Tibial artery (tissue), 4 donors: ENCODE measurements at regions not wholly inside any gene's neighbourhood (a gene's known extent, or its start where the extent isn't known, plus 50 kb on each side); places are given as distances from the start of the nearest gene placed in this dataset.

Source experiments
- DNase-seq, 2 donors: peaks; one replicate each; pipeline ENCODE4 v3.0.0-alpha.2; 2019
- H3K27ac ChIP-seq, 2 donors: fragments of 200-600 bp; sonication (generic) in 1 of 2; 1 replicate in 1 of 2; 2 replicates in 1 of 2; pipeline ENCODE4 v1.5.1; 2018 to 2019; ENCODE audit warnings: mild to moderate bottlenecking in 1 of 2
- H3K27me3 ChIP-seq, 2 donors: fragments of 200-600 bp; sonication (generic) in 1 of 2; one replicate each; pipeline versions ENCODE4 v1.5.1 to v1.6.0; 2016 to 2019
- H3K36me3 ChIP-seq, 3 donors: fragments of 200-600 bp; sonication (generic) in 2 of 3; one replicate each; pipeline ENCODE4 v1.5.1; 2016 to 2019; ENCODE audit warnings: mild to moderate bottlenecking in 2 of 3
- H3K4me1 ChIP-seq, 4 donors: fragments of 200-600 bp; sonication (generic) in 2 of 4; 1 replicate in 3 of 4; 2 replicates in 1 of 4; pipeline ENCODE4 v1.5.1; 2016 to 2019
- H3K4me3 ChIP-seq, 2 donors: fragments of 200-600 bp; sonication (generic) in 1 of 2; 1 replicate in 1 of 2; 2 replicates in 1 of 2; pipeline ENCODE4 v1.5.1; 2018 to 2019; ENCODE audit warnings: mild to moderate bottlenecking in 2 of 2
- H3K9me3 ChIP-seq, 3 donors: fragments of 200-600 bp; sonication (generic) in 1 of 3; one replicate each; pipeline ENCODE4 v1.5.1; 2016 to 2019
- CTCF ChIP-seq, 2 experiments: fragments of 200-600 bp in 1 of 2; fragments of 450-650 bp in 1 of 2; IDR thresholded peaks; one replicate each; pipeline ENCODE4 v1.5.1; 2017 to 2019; ENCODE audit warnings: antibody characterized with exemption in 2 of 2, mild to moderate bottlenecking in 1 of 2, moderate library complexity in 1 of 2
- intact Hi-C: fragments of 100-400 bp; cut with DNase I; formaldehyde crosslinking; loops from one replicate; pipeline ENCODE4 v1.15.0; 2023; ENCODE audit warnings: low total_unique reads

- H3K4me1 ChIP-seq = no peaks in the 10 kb centered on the region
- no peaks in the 10 kb centered on the region for H3K9me3 ChIP-seq
- intact Hi-C loops = no loop called here
- H3K4me3 ChIP-seq = no peak overlapping the region
- H3K27me3 ChIP-seq = no peaks in the 10 kb centered on the region
- no peak for TF ChIP-seq CTCF (IDR thresholded peaks at IDR 0.05)
- DNase-seq = no peak
- H3K36me3 ChIP-seq = no peaks in the 10 kb centered on the region
- no peak overlapping the region for H3K27ac ChIP-seq
Measured at GRCh38 chr14:26741711-26742212, 143.9 kb upstream of the NOVA1 start.

GRCh38 chr14:26743284-26743683 lies 145.5 kb upstream of the NOVA1 start:
- intact Hi-C loops = no loop called here
- no peak for DNase-seq
- TF ChIP-seq CTCF (IDR thresholded peaks at IDR 0.05) = no peak
- Histone ChIP-seq H3K27ac (no peak overlapping the region), H3K4me1 (no peaks in the 10 kb centered on the region), H3K4me3 (no peak overlapping the region), H3K27me3 (no peaks in the 10 kb centered on the region), H3K9me3 (no peaks in the 10 kb centered on the region), H3K36me3 (no peaks in the 10 kb centered on the region)

- no peak for TF ChIP-seq CTCF (IDR thresholded peaks at IDR 0.05)
- H3K27me3 ChIP-seq = no peaks in the 10 kb centered on the region
- H3K36me3 ChIP-seq = no peaks in the 10 kb centered on the region
- no peak overlapping the region for H3K27ac ChIP-seq
- DNase-seq = no peak
- H3K9me3 ChIP-seq = no peaks in the 10 kb centered on the region
- intact Hi-C loops = no loop called here
- no peak overlapping the region for H3K4me3 ChIP-seq
- H3K4me1 ChIP-seq = no peaks in the 10 kb centered on the region
Measured at GRCh38 chr14:26744903-26745302, 147.1 kb upstream of the NOVA1 start.

GRCh38 chr14:26761532-26761931 lies 163.7 kb upstream of the NOVA1 start:
- Histone ChIP-seq H3K27ac (no peak overlapping the region), H3K9me3 (no peaks in the 10 kb centered on the region), H3K36me3 (no peaks in the 10 kb centered on the region), H3K4me1 (peaks cover 0 to 8% (median 0%) of the 10 kb centered on the region in 4 donors), H3K27me3 (no peaks in the 10 kb centered on the region), H3K4me3 (no peak overlapping the region)
- DNase-seq = no peak
- intact Hi-C loops = no loop called here
- no peak for TF ChIP-seq CTCF (IDR thresholded peaks at IDR 0.05)

- Histone ChIP-seq H3K4me3 (no peak overlapping the region), H3K27ac (no peak overlapping the region), H3K36me3 (no peaks in the 10 kb centered on the region), H3K27me3 (no peaks in the 10 kb centered on the region), H3K9me3 (no peaks in the 10 kb centered on the region), H3K4me1 (peaks cover 0 to 8% (median 0%) of the 10 kb centered on the region in 4 donors)
- no peak for DNase-seq
- no peak for TF ChIP-seq CTCF (IDR thresholded peaks at IDR 0.05)
- intact Hi-C loops = no loop called here
Measured at GRCh38 chr14:26765301-26765700, 167.5 kb upstream of the NOVA1 start.
